GM19324 (cell line): ENCODE measurements at regions not wholly inside any gene's neighbourhood (a gene's known extent, or its start where the extent isn't known, plus 50 kb on each side); places are given as distances from the start of the nearest gene placed in this dataset.

ENCODE experiments used
- ATAC-seq: cut with Tn5 transposase; IDR thresholded peaks from one replicate; pipeline ENCODE4 v1.9.1; 2021; ENCODE audit warnings: mild to moderate bottlenecking, moderate library complexity; ENCODE audit not compliant: unreplicated experiment, low FRiP score

GRCh38 chr2:30310371-30310770 lies 79.0 kb downstream of the LBH start:
- ATAC-seq, result no peak

GRCh38 chr2:30310955-30311354 lies 79.6 kb downstream of the LBH start:
- ATAC-seq, result peak; percentile 74

- ATAC-seq, result no peak
Observed at GRCh38 chr2:30311711-30312110, 80.4 kb downstream of the LBH start.

- no peak for ATAC-seq
Observed at GRCh38 chr2:30312916-30313315, 81.6 kb downstream of the LBH start.

- ATAC-seq, result no peak
Observed at GRCh38 chr2:30314981-30315380, 83.6 kb downstream of the LBH start.

- no peak for ATAC-seq
Observed at GRCh38 chr2:30315391-30316063, 84.2 kb downstream of the LBH start.

GRCh38 chr2:30316408-30316807 lies 85.1 kb downstream of the LBH start:
- no peak for ATAC-seq

GRCh38 chr2:30318987-30319782 lies 87.9 kb downstream of the LBH start:
- no peak for ATAC-seq

- ATAC-seq, result no peak
Observed at GRCh38 chr2:30321466-30321865, 90.1 kb downstream of the LBH start.

GRCh38 chr2:30323499-30323898 lies 92.2 kb downstream of the LBH start:
- no peak for ATAC-seq

- no peak for ATAC-seq
Observed at GRCh38 chr2:30324245-30324908, 93.0 kb downstream of the LBH start.

- no peak for ATAC-seq
Observed at GRCh38 chr2:30325600-30326328, 94.4 kb downstream of the LBH start.

GRCh38 chr2:30326497-30326896 lies 95.2 kb downstream of the LBH start:
- no peak for ATAC-seq

GRCh38 chr2:30331038-30331437 lies 99.7 kb downstream of the LBH start:
- no peak for ATAC-seq

- ATAC-seq, result no peak
Observed at GRCh38 chr2:30331869-30332268, 100.5 kb downstream of the LBH start.

GRCh38 chr2:30332791-30333453 lies 101.6 kb downstream of the LBH start:
- no peak for ATAC-seq

GRCh38 chr2:30334762-30335363 lies 103.5 kb downstream of the LBH start:
- ATAC-seq, result no peak

GRCh38 chr2:30336084-30336483 lies 104.8 kb downstream of the LBH start:
- no peak for ATAC-seq

GRCh38 chr2:30336978-30337841 lies 105.9 kb downstream of the LBH start:
- ATAC-seq, result peak; percentile 91
